IMR-90 (cell line): ENCODE measurements at regions not wholly inside any gene's neighbourhood (a gene's known extent, or its start where the extent isn't known, plus 50 kb on each side); places are given as distances from the start of the nearest gene placed in this dataset.

ENCODE experiments used
- ATAC-seq: fragments of 200-7000 bp; cut with Tn5 transposase; 2 replicates; pipeline ENCODE4 v1.9.1; 2020; ENCODE audit warnings: low read depth, mild to moderate bottlenecking, moderate library complexity
- BruUV-seq: library from RNA; stranded (reverse); fragments of 400-500 nt; replicated peaks from 2 replicates; lab custom pipeline; 2021; lab: Mats Ljungman, UMichigan
- CTCF ChIA-PET: fragments of 300-600 bp; formaldehyde crosslinking; extraction: SDS; loops from one replicate; lab custom pipeline; 2021; ENCODE audit warnings: antibody characterized with exemption; lab: Yijun Ruan, JAX
- POLR2A ChIA-PET: fragments of 300-600 bp; sonication (Branson Sonifier 250); formaldehyde crosslinking; loops from one replicate; lab custom pipeline; 2022; ENCODE audit warnings: antibody characterized with exemption; ENCODE audit not compliant: unreplicated experiment; lab: Charles Lee
- DNase-seq: peaks from one replicate; pipeline ENCODE4 v3.0.0; 2013
- H2AFZ ChIP-seq: replicated peaks from 2 replicates; pipeline ENCODE3; 2013; ENCODE audit warnings: low read length, mild to moderate bottlenecking; ENCODE audit not compliant: poor library complexity
- H2AK5ac ChIP-seq: 2 replicates; pipeline ENCODE4 v1.6.1; 2013; ENCODE audit warnings: low read depth, low read length, inconsistent platforms
- H2AK9ac ChIP-seq: replicated peaks from 2 replicates; pipeline ENCODE3; 2013; ENCODE audit warnings: mild to moderate bottlenecking, low read depth, low read length, moderate library complexity; ENCODE audit not compliant: poor library complexity
- H2BK120ac ChIP-seq: 2 replicates; pipeline ENCODE4 v1.6.1; 2013; ENCODE audit warnings: low read depth, low read length, inconsistent platforms
- H2BK15ac ChIP-seq: 3 replicates; pipeline ENCODE4 v1.6.1; 2013; ENCODE audit warnings: low read depth, low read length, inconsistent platforms
- H2BK20ac ChIP-seq: 2 replicates; pipeline ENCODE4 v1.6.1; 2013; ENCODE audit warnings: low read depth, mild to moderate bottlenecking, inconsistent platforms, low read length, moderate library complexity
- H2BK5ac ChIP-seq: 2 replicates; pipeline ENCODE4 v1.6.1; 2013; ENCODE audit warnings: mild to moderate bottlenecking, low read depth, low read length, inconsistent platforms; ENCODE audit not compliant: poor library complexity, severe bottlenecking
- H3K14ac ChIP-seq: replicated peaks from 2 replicates; pipeline ENCODE4 v1.6.1; 2013; ENCODE audit warnings: low read depth, low read length, inconsistent platforms
- H3K18ac ChIP-seq: 2 replicates; pipeline ENCODE4 v1.6.1; 2013; ENCODE audit warnings: low read depth, low read length, control low read depth
- H3K23ac ChIP-seq: 2 replicates; pipeline ENCODE4 v1.6.1; 2013; ENCODE audit warnings: low read depth, low read length, inconsistent platforms
- H3K27ac ChIP-seq: 2 replicates; pipeline ENCODE4 v1.5.1; 2013; ENCODE audit warnings: mild to moderate bottlenecking, control low read depth, low read length; ENCODE audit not compliant: insufficient read depth
- H3K27me3 ChIP-seq: 2 replicates; pipeline ENCODE4 v1.6.1; 2013; ENCODE audit warnings: low read length; ENCODE audit not compliant: control insufficient read depth, insufficient read depth
- H3K36me3 ChIP-seq: 2 replicates; pipeline ENCODE4 v1.6.1; 2013; ENCODE audit warnings: low read length, mixed read lengths; ENCODE audit not compliant: control insufficient read depth, insufficient read depth
- H3K4ac ChIP-seq: 2 replicates; pipeline ENCODE4 v1.6.1; 2013; ENCODE audit warnings: low read depth, low read length, inconsistent platforms
- H3K4me1 ChIP-seq: 2 replicates; pipeline ENCODE4 v1.6.1; 2013; ENCODE audit warnings: low read length, mixed read lengths; ENCODE audit not compliant: control insufficient read depth, insufficient read depth
- H3K4me2 ChIP-seq: 2 replicates; pipeline ENCODE4 v1.6.1; 2013; ENCODE audit warnings: low read depth, mild to moderate bottlenecking, control low read depth, low read length, moderate library complexity
- H3K4me3 ChIP-seq: 2 replicates; pipeline ENCODE4 v1.5.1; 2013; ENCODE audit warnings: low read depth, mild to moderate bottlenecking, control low read depth, low read length, moderate library complexity; ENCODE audit not compliant: insufficient read depth
- H3K56ac ChIP-seq: 2 replicates; pipeline ENCODE4 v1.6.1; 2013; ENCODE audit warnings: low read length, inconsistent platforms; ENCODE audit not compliant: insufficient read depth; ENCODE audit errors: extremely low read depth
- H3K79me1 ChIP-seq, 2 experiments: 2 replicates each; pipeline ENCODE4 v1.6.1; 2013; ENCODE audit warnings: low read length in 2 of 2, inconsistent platforms in 1 of 2, low read depth in 1 of 2
- H3K9ac ChIP-seq: 2 replicates; pipeline ENCODE4 v1.6.1; 2013; ENCODE audit warnings: low read depth, low read length, control low read depth
- H3K9me1 ChIP-seq: 2 replicates; pipeline ENCODE4 v1.6.1; 2013; ENCODE audit warnings: low read length, inconsistent platforms; ENCODE audit not compliant: insufficient read depth
- H3K9me3 ChIP-seq: 2 replicates; pipeline ENCODE4 v1.6.1; 2013; ENCODE audit warnings: low read length; ENCODE audit not compliant: control insufficient read depth, insufficient read depth
- H4K20me1 ChIP-seq: 2 replicates; pipeline ENCODE4 v1.6.1; 2013; ENCODE audit warnings: low read length, inconsistent platforms; ENCODE audit not compliant: insufficient read depth
- H4K5ac ChIP-seq: 2 replicates; pipeline ENCODE4 v1.6.1; 2013; ENCODE audit warnings: mild to moderate bottlenecking, low read depth, low read length, control low read depth
- H4K8ac ChIP-seq, 2 experiments: 2 replicates each; pipeline ENCODE4 v1.6.1; 2013; ENCODE audit warnings: low read depth in 2 of 2, low read length in 2 of 2, control low read depth in 1 of 2, inconsistent platforms in 1 of 2
- H4K91ac ChIP-seq: 2 replicates; pipeline ENCODE4 v1.6.1; 2013; ENCODE audit warnings: low read depth, low read length, inconsistent platforms; ENCODE audit not compliant: insufficient read depth
- BHLHE40 ChIP-seq: fragments of 150-350 bp; IDR thresholded peaks from 2 replicates; pipeline ENCODE4 v1.6.1; 2016; ENCODE audit warnings: mild to moderate bottlenecking, low read depth, low read length
- CEBPB ChIP-seq: IDR thresholded peaks from 2 replicates; pipeline ENCODE4 v1.6.1; 2012; ENCODE audit warnings: low read depth, low read length, improper control_type of control experiment
- CHD1 ChIP-seq: IDR thresholded peaks from 2 replicates; pipeline ENCODE4 v1.6.1; 2012; ENCODE audit warnings: low read depth, low read length, improper control_type of control experiment
- ELK1 ChIP-seq: fragments of 150-350 bp; IDR thresholded peaks from 2 replicates; pipeline ENCODE4 v1.6.1; 2016; ENCODE audit warnings: low read depth, mild to moderate bottlenecking, low read length, moderate library complexity, borderline replicate concordance
- FOS ChIP-seq: fragments of 150-350 bp; IDR thresholded peaks from 2 replicates; pipeline ENCODE4 v1.6.1; 2016; ENCODE audit warnings: low read depth, low read length
- MAFK ChIP-seq: IDR thresholded peaks from 2 replicates; pipeline ENCODE4 v1.6.1; 2012; ENCODE audit warnings: low read depth, low read length, improper control_type of control experiment
- MAZ ChIP-seq: IDR thresholded peaks from 2 replicates; pipeline ENCODE4 v1.6.1; 2012; ENCODE audit warnings: low read depth, mild to moderate bottlenecking, low read length, improper control_type of control experiment, moderate library complexity, borderline replicate concordance
- MXI1 ChIP-seq: IDR thresholded peaks from 2 replicates; pipeline ENCODE4 v1.6.1; 2012; ENCODE audit warnings: low read depth, mild to moderate bottlenecking, low read length, moderate library complexity, borderline replicate concordance
- NFE2L2 ChIP-seq: fragments of 150-350 bp; IDR thresholded peaks from 2 replicates; pipeline ENCODE4 v1.6.1; 2016; ENCODE audit warnings: low read depth, mild to moderate bottlenecking, low read length
- POLR2A ChIP-seq: IDR thresholded peaks from 2 replicates; pipeline ENCODE4 v1.6.1; 2012; ENCODE audit warnings: mild to moderate bottlenecking, low read depth, low read length
- RCOR1 ChIP-seq: IDR thresholded peaks from 2 replicates; pipeline ENCODE4 v1.6.1; 2012; ENCODE audit warnings: mild to moderate bottlenecking, low read length, improper control_type of control experiment; ENCODE audit not compliant: insufficient replicate concordance
- RFX5 ChIP-seq: IDR thresholded peaks from 2 replicates; pipeline ENCODE4 v1.8.0; 2012; ENCODE audit warnings: low read depth, mild to moderate bottlenecking, low read length, moderate library complexity
- SMC3 ChIP-seq: fragments of 150-350 bp; IDR thresholded peaks from 2 replicates; pipeline ENCODE4 v1.6.1; 2016; ENCODE audit warnings: low read depth, mild to moderate bottlenecking, antibody characterized with exemption, low read length, moderate library complexity
- WGBS, 2 experiments: methylation state at CpG; one replicate each; pipeline versions ENCODE4 v1.1.5 to v1.1.7; 2013; ENCODE audit warnings: missing lambda C conversion rate in 2 of 2; ENCODE audit not compliant: insufficient read length in 1 of 2; ENCODE audit errors: extremely low coverage in 2 of 2; 5-methylcytosine and 5-hydroxymethylcytosine counted together
- dilution Hi-C: fragments of 300-500 bp; cut with HindIII; formaldehyde crosslinking; loops from one replicate; pipeline ENCODE4 v1.14.3; 2018; ENCODE audit warnings: low sequenced_read_pairs; ENCODE audit not compliant: unreplicated experiment
- in situ Hi-C: fragments of 300-500 bp; cut with MboI; formaldehyde crosslinking; loops from 3 replicates; pipeline ENCODE4 v1.14.3; 2019; ENCODE audit warnings: low sequenced_read_pairs, inconsistent platforms, mixed read lengths
- intact Hi-C: fragments of 100-400 bp; cut with micrococcal nuclease; formaldehyde crosslinking; loops from 2 replicates; pipeline ENCODE4 v1.10.0; 2022
- TF ChIP-seq, protein P1 (sequence below): fragments of 150-350 bp; IDR thresholded peaks from 2 replicates; pipeline ENCODE4 v1.6.1; 2017; ENCODE audit warnings: mild to moderate bottlenecking, antibody characterized with exemption, low read length, low read depth

DNA sequence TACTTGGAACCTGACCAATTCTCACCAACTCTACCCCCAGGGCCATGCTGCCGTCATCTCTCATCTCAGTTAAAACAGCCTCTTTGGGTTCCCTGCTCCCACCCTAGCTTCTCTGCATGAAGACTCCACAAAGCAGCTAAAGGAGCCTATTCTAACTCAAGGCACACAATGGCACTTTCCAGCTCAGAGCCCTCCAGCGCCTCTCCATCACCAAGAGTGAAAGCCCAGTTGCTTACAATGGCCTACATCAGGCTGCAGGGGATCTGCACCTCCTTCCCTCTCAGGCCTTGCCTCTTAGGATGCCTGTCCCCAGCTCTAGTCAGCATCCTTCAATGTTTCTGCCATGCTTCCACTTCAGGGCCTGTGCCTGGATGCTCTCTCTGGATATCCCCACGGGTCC, 83.7 kb upstream of the GNAZ start:
- H3K27me3 ChIP-seq, result no peaks in the 10 kb centered on the region
- H3K4me3 ChIP-seq, result no peak overlapping the region

More for the DNA sequence above, 83.7 kb upstream of the GNAZ start:
- Histone ChIP-seq H3K18ac (no peak overlapping the region), H4K91ac (no peak overlapping the region), H4K20me1 (no peaks in the 10 kb centered on the region), H3K9me3 (peaks cover 6% of the 10 kb centered on the region), H3K4ac (no peak overlapping the region), H3K23ac (no peak overlapping the region), H2BK15ac (no peak overlapping the region), H3K4me1 (no peaks in the 10 kb centered on the region), H4K5ac (no peak overlapping the region), H3K9ac (no peak overlapping the region), H2AK5ac (no peak overlapping the region), H3K27ac (no peak overlapping the region), H2BK20ac (no peak overlapping the region), H2AFZ (no peak overlapping the region), H3K79me1 (no peaks in the 10 kb centered on the region), H2BK5ac (no peak overlapping the region), H3K56ac (no peak overlapping the region), H3K14ac (no peak overlapping the region), H2BK120ac (no peak overlapping the region), H2AK9ac (no peak overlapping the region), H3K36me3 (no peaks in the 10 kb centered on the region), H3K4me2 (no peak overlapping the region), H3K9me1 (no peaks in the 10 kb centered on the region), H4K8ac (no peak overlapping the region)
- TF ChIP-seq, protein P1, sequence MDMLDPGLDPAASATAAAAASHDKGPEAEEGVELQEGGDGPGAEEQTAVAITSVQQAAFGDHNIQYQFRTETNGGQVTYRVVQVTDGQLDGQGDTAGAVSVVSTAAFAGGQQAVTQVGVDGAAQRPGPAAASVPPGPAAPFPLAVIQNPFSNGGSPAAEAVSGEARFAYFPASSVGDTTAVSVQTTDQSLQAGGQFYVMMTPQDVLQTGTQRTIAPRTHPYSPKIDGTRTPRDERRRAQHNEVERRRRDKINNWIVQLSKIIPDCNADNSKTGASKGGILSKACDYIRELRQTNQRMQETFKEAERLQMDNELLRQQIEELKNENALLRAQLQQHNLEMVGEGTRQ, result no peak
- no peak for TF ChIP-seq SMC3
- no peak for TF ChIP-seq MAZ
- TF ChIP-seq RFX5, result no peak
- no peak for TF ChIP-seq POLR2A
- TF ChIP-seq RCOR1, result no peak
- TF ChIP-seq CHD1, result no peak
- no peak for TF ChIP-seq MAFK
- TF ChIP-seq ELK1, result no peak
- TF ChIP-seq FOS, result no peak
- TF ChIP-seq CEBPB, result no peak
- no peak for TF ChIP-seq NFE2L2
- TF ChIP-seq BHLHE40, result no peak
- TF ChIP-seq MXI1, result no peak
- WGBS, 2 experiments, result 35% methylated on average over 2 of the region's 3 CpGs; no CpG with 5 or more reads in 1 of the 2 experiments
- POLR2A ChIA-PET, result no interaction called here
- intact Hi-C loops, result no loop called here
- no TSS peak for BruUV-seq
- DNase-seq (no peak), ATAC-seq (no peak)
- CTCF ChIA-PET, result no interaction called here
- dilution Hi-C loops, result no loop called here
- in situ Hi-C loops, result no loop called here
